ENCODE measurements at regions not wholly inside any gene's neighbourhood (a gene's known extent, or its start where the extent isn't known, plus 50 kb on each side); places are given as distances from the start of the nearest gene placed in this dataset.

DNA sequence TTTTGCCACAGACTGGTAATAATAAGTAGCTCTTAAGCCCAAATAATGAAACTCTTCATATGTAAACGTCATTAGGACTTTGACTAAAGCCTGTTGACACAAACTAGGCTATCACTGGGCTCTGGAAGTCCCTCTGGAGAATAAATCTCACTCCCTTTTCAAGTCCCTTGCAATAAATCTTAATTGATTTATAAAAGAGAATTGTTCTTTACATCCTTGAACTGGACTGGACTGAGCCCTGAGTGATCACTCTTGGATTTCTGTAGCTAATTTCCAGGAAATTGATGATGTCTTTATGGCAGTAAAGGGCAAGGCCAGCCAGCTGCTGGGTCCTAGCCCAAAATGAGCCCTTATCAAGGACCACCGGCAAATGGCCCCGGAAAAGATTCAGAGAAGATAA lies 1162.7 kb downstream of the BCL11B start:
- Histone ChIP-seq H4K20me1 (ENCODE audit: insufficient read depth, low read length) (no peaks in the 10 kb centered on the region), H3K4ac (ENCODE audit: low read depth, low read length) (no peak overlapping the region), H2BK120ac (ENCODE audit: low read depth, low read length) (no peak overlapping the region), H3K79me1 (ENCODE audit: low read depth in 1 of 2, low read length in 2 of 2) (no peaks in the 10 kb centered on the region), H3K14ac (replicated peaks; ENCODE audit: low read depth, low read length) (no peak overlapping the region), H3K56ac (ENCODE audit: extremely low read depth, insufficient read depth, low read length) (no peak overlapping the region), H4K91ac (ENCODE audit: insufficient read depth, low read depth, low read length) (no peak overlapping the region), H3K4me2 (ENCODE audit: low read depth, low read length) (no peak overlapping the region), H2AK5ac (ENCODE audit: low read depth, low read length) (no peak overlapping the region), H3K18ac (ENCODE audit: low read depth, low read length) (no peak overlapping the region), H3K9ac (ENCODE audit: low read depth, low read length) (no peak overlapping the region), H2BK20ac (ENCODE audit: low read depth, low read length) (no peak overlapping the region), H2BK5ac (ENCODE audit: low read depth, low read length, poor library complexity, severe bottlenecking) (no peak overlapping the region), H3K36me3 (ENCODE audit: control insufficient read depth, insufficient read depth, low read length) (no peaks in the 10 kb centered on the region), H3K4me3 (ENCODE audit: insufficient read depth, low read depth, low read length) (no peak overlapping the region), H2BK15ac (ENCODE audit: low read depth, low read length) (no peak overlapping the region), H3K4me1 (ENCODE audit: control insufficient read depth, insufficient read depth, low read length) (no peaks in the 10 kb centered on the region), H2AK9ac (replicated peaks; ENCODE audit: low read depth, low read length, poor library complexity) (no peak overlapping the region), H2AFZ (replicated peaks; ENCODE audit: low read length, poor library complexity) (no peak overlapping the region), H3K9me1 (ENCODE audit: insufficient read depth, low read length) (no peaks in the 10 kb centered on the region), H3K27ac (ENCODE audit: insufficient read depth, low read length) (no peak overlapping the region), H4K8ac (ENCODE audit: low read depth in 2 of 2, low read length in 2 of 2) (no peak overlapping the region), H3K23ac (ENCODE audit: low read depth, low read length) (no peak overlapping the region), H4K5ac (ENCODE audit: low read depth, low read length) (no peak overlapping the region), H3K9me3 (ENCODE audit: control insufficient read depth, insufficient read depth, low read length) (peaks cover 12% of the 10 kb centered on the region), H3K27me3 (ENCODE audit: control insufficient read depth, insufficient read depth, low read length) (no peaks in the 10 kb centered on the region)
- CTCF ChIA-PET, result interaction anchor here (1.2 to 1.4 kb wide), 2 partner anchors 12 to 17 kb away, joined by 3 read pairs; no protein-coding TSS in a partner anchor
- in situ Hi-C loops (cut with MboI; ENCODE audit: low sequenced_read_pairs), result no loop called here
- ATAC-seq (ENCODE audit: low read depth) (no peak), DNase-seq (no peak)
- BruUV-seq (replicated peaks), result no TSS peak
- WGBS, 2 experiments (ENCODE audit: extremely low coverage in 2 of 2, insufficient read length in 1 of 2), result no CpG with 5 or more reads among the region's 3 CpGs
- no peak for TF ChIP-seq RFX5 (IDR thresholded peaks at IDR 0.05; ENCODE audit: low read depth, low read length)
- TF ChIP-seq CEBPB (IDR thresholded peaks at IDR 0.05; ENCODE audit: low read depth, low read length), result no peak
- TF ChIP-seq SMC3 (IDR thresholded peaks at IDR 0.05; ENCODE audit: low read depth, low read length), result no peak
- no peak for TF ChIP-seq RAD21 (IDR thresholded peaks at IDR 0.05; ENCODE audit: low read length)
- no peak for TF ChIP-seq MAFK (IDR thresholded peaks at IDR 0.05; ENCODE audit: low read depth, low read length)
- TF ChIP-seq BHLHE40 (IDR thresholded peaks at IDR 0.05; ENCODE audit: low read depth, low read length), result no peak
- no peak for TF ChIP-seq MXI1 (IDR thresholded peaks at IDR 0.05; ENCODE audit: borderline replicate concordance, low read depth, low read length)
- TF ChIP-seq POLR2A (IDR thresholded peaks at IDR 0.05; ENCODE audit: low read depth, low read length), result no peak
- no peak for TF ChIP-seq MAZ (IDR thresholded peaks at IDR 0.05; ENCODE audit: borderline replicate concordance, low read depth, low read length)
- TF ChIP-seq CHD1 (IDR thresholded peaks at IDR 0.05; ENCODE audit: low read depth, low read length), result no peak
- TF ChIP-seq, protein P1, sequence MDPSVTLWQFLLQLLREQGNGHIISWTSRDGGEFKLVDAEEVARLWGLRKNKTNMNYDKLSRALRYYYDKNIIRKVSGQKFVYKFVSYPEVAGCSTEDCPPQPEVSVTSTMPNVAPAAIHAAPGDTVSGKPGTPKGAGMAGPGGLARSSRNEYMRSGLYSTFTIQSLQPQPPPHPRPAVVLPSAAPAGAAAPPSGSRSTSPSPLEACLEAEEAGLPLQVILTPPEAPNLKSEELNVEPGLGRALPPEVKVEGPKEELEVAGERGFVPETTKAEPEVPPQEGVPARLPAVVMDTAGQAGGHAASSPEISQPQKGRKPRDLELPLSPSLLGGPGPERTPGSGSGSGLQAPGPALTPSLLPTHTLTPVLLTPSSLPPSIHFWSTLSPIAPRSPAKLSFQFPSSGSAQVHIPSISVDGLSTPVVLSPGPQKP (IDR thresholded peaks at IDR 0.05; ENCODE audit: borderline replicate concordance, low read depth, low read length), result no peak
- no peak for TF ChIP-seq RCOR1 (IDR thresholded peaks at IDR 0.05; ENCODE audit: insufficient replicate concordance, low read length)
- TF ChIP-seq CTCF (conservative IDR thresholded peaks at IDR 0.05; ENCODE audit: low read depth, low read length), result no peak
- TF ChIP-seq NFE2L2 (IDR thresholded peaks at IDR 0.05; ENCODE audit: low read depth, low read length), result no peak
- TF ChIP-seq USF2 (IDR thresholded peaks at IDR 0.05; ENCODE audit: low read depth, low read length), result no peak
- TF ChIP-seq FOS (IDR thresholded peaks at IDR 0.05; ENCODE audit: low read depth, low read length), result no peak
- intact Hi-C loops (cut with micrococcal nuclease), result no loop called here
- POLR2A ChIA-PET (ENCODE audit: unreplicated experiment), result no interaction called here
- dilution Hi-C loops (cut with HindIII; ENCODE audit: low sequenced_read_pairs, unreplicated experiment), result no loop called here

Data from IMR-90 (cell line).